ENCODE measurements at regions not wholly inside any gene's neighbourhood (a gene's known extent, or its start where the extent isn't known, plus 50 kb on each side); places are given as distances from the start of the nearest gene placed in this dataset.
"Not testable (repeated sequence)": the region's sequence is repeated elsewhere in the genome, so short reads cannot be mapped to it uniquely, and the experiment has no call there.

DNA sequence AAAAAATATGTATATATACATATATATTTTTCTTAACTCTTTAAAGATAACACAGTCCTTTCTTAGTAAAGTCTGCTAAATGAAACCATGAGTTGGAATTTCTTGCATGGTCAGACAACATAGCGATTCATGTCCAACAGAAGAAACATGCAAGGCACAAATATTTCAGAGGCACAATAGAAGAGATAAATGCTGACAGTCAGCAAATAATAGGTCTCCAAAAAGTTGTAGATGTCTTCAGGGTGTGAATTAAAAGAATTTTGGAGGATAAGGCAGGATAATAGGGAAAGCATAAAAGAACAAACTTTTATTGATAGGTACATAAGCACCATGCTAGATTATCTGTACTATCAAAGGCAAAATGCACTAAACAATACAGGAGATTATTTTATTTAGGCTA, 800.2 kb downstream of the PLCL1 start:
- no peaks in the 10 kb centered on the region for H3K27me3 ChIP-seq
- no peaks in the 10 kb centered on the region for H3K4me1 ChIP-seq
- no peaks in the 10 kb centered on the region for H3K36me3 ChIP-seq
- H3K9me3 ChIP-seq, result no peaks in the 10 kb centered on the region
- WGBS, 2 donors, result 95 to 99% methylated on average over 1 of the region's 1 CpG
- DNase-seq (no peak), ATAC-seq (no peak)
- no peak for TF ChIP-seq CTCF (IDR thresholded peaks at IDR 0.05)
- intact Hi-C loops (cut with DNase I), result no loop called here
- H3K4me3 ChIP-seq, result no peak overlapping the region
- H3K27ac ChIP-seq, result no peak overlapping the region

DNA sequence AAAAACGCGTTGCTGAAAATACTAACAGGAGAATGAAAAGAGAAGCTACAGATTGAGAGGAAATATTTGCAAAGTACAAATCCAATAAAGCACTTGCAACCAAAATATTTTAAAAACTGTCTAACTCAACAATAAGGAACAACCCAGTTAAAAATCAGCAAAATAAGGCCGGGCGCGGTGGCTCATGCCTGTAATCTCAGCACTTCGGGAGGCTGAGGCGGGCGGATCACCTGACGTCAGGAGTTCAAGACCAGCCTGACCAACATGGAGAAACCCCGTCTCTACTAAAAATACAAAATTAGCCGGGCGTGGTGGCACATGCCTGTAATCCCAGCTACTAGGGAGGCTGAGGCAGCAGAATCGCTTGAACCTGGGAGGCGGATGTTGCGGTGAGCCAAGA, 798.6 kb downstream of the PLCL1 start:
- H3K4me3 ChIP-seq; H3K4me1 ChIP-seq; H3K27ac ChIP-seq; DNase-seq; ATAC-seq; H3K36me3 ChIP-seq; H3K27me3 ChIP-seq; intact Hi-C loops (cut with DNase I); H3K9me3 ChIP-seq: not testable (repeated sequence)
- 91 to 92% methylated on average over 15 of the region's 15 CpGs for WGBS, 2 donors

GRCh38 chr2:198597648-198598047, 793.3 kb downstream of the PLCL1 start:
- DNase-seq (no peak), ATAC-seq (no peak)
- Histone ChIP-seq H3K27ac (no peak overlapping the region), H3K9me3 (no peaks in the 10 kb centered on the region), H3K4me3 (no peak overlapping the region), H3K27me3 (peaks cover 0 to 7% (median 0%) of the 10 kb centered on the region in 7 donors), H3K4me1 (no peaks in the 10 kb centered on the region), H3K36me3 (no peaks in the 10 kb centered on the region)
- 56 to 60% methylated on average over 5 of the region's 5 CpGs for WGBS, 2 donors
- intact Hi-C loops (cut with DNase I), result no loop called here
- TF ChIP-seq CTCF (IDR thresholded peaks at IDR 0.05), result no peak

- no peak for DNase-seq
- no peak for TF ChIP-seq CTCF (IDR thresholded peaks at IDR 0.05)
- Histone ChIP-seq H3K4me1 (no peaks in the 10 kb centered on the region), H3K9me3 (no peaks in the 10 kb centered on the region), H3K4me3 (no peak overlapping the region), H3K36me3 (no peaks in the 10 kb centered on the region), H3K27ac (no peak overlapping the region), H3K27me3 (peaks cover 0 to 7% (median 0%) of the 10 kb centered on the region in 7 donors)
- intact Hi-C loops (cut with DNase I), result no loop called here
- ATAC-seq, result no peak
Measured at GRCh38 chr2:198596985-198597384, 792.6 kb downstream of the PLCL1 start.

- no peak for ATAC-seq
- no peaks in the 10 kb centered on the region for H3K4me1 ChIP-seq
- intact Hi-C loops (cut with DNase I), result no loop called here
- no peak overlapping the region for H3K27ac ChIP-seq
- no peaks in the 10 kb centered on the region for H3K36me3 ChIP-seq
- DNase-seq, result no peak
- no peaks in the 10 kb centered on the region for H3K9me3 ChIP-seq
- peaks cover 0 to 7% (median 0%) of the 10 kb centered on the region in 7 donors for H3K27me3 ChIP-seq
- TF ChIP-seq CTCF (IDR thresholded peaks at IDR 0.05), result no peak
- no peak overlapping the region for H3K4me3 ChIP-seq
Measured at GRCh38 chr2:198595721-198596120, 791.3 kb downstream of the PLCL1 start.
